GM18508 (cell line): ENCODE measurements at regions not wholly inside any gene's neighbourhood (a gene's known extent, or its start where the extent isn't known, plus 50 kb on each side); places are given as distances from the start of the nearest gene placed in this dataset.
"Not testable (repeated sequence)": the region's sequence is repeated elsewhere in the genome, so short reads cannot be mapped to it uniquely, and the experiment has no call there.

Source experiments
- ATAC-seq: cut with Tn5 transposase; IDR thresholded peaks from one replicate; pipeline ENCODE4 v1.9.1; 2021; ENCODE audit warnings: moderate number of reproducible peaks; ENCODE audit not compliant: insufficient read depth, unreplicated experiment

DNA sequence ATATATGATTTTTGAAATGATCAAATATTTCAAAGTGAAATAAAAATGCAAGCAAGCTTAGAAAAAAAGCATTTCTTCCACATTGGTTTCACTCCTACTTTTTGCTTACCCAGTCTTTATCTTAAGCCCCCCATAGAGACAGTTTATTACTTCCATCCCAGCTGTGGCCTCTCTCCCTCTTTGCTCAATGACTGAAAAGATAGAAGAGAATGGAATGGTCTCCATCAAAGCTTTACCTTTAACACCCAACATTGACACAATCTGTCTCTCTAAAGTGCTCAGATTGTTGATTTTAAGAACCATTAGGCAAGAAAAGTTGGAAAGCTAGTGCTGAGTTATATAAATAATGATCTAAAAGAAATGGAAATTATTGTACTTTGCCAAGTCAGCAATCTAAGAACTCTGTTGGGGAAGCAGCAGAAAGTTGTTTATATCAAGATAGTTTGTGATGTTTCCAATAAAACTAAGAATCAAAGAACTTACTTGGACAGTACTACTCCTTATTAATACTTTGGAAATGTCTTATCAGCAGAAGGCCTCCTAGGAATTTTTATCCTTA, 277.5 kb upstream of the NREP start:
- no peak for ATAC-seq

DNA sequence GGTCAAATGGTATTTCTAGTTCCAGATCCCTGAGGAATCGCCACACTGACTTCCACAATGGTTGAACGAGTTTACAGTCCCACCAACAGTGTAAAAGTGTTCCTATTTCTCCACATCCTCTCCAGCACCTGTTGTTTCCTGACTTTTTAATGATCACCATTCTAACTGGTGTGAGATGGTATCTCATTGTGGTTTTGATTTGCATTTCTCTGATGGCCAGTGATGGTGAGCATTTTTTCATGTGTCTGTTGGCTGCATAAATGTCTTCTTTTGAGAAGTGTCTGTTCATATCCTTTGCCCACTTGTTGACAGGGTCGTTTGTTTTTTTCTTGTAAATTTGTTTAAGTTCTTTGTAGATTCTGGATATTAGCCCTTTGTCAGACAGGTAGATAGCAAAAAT, 269.9 kb upstream of the NREP start:
- ATAC-seq: not testable (repeated sequence)

DNA sequence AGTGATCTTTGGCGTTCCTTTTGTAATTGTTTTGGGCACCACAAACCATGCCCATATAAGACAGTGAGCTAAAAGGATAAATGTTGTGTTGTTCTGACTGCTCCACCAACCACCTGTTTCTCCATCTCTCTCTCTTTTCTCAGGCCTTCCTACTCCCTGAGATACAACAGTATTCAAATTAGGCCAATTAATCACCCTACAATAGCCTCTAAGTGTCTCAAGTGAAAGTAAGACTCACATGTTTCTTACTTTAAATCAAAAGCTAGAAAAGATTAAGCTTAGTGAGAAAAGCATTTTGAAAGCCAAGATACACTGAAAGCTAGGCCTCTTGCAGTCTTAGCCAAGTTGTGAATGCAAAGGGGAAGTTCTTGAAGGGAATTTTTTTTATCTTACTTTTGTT, 268.8 kb upstream of the NREP start:
- ATAC-seq: no peak

GRCh38 chr5:112024769-112025168, 267.8 kb upstream of the NREP start:
- ATAC-seq: no peak

DNA sequence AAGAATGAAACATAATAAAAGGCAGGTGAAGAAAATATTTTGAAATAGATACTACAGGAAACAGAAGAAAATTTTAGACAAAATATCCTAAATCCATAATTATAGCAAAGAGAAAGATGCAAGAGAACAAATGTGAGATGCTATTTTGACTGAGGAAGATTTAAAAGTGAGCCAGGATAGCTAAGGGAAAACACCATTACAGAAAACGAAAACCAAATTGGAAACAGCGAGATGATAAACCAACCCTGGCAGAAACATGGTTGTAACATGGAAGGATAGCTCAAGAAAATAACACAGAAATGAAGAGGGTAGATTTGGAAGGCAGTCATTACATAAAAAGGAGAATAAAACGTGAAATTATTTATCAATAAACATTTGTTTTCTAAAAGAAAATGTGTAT, 267.2 kb upstream of the NREP start:
- ATAC-seq: no peak

DNA sequence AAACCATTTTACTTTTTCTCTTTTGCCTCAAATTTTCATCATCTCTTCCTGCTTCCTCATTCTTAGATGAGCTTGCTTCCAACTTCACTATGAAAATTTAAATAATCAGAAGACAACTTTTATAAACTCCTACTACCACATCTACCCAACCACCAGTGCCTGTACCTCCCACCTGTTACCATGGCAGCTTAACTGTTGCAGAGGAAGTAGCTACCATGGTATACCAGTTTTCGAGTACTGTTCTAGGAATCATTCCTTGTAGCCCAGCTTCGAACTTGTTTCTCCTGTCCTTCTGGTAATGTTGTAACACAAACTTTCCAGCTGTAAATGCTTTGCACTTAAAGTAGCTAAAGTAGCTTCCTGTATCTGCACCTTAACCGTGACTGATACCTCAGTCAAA, 266.8 kb upstream of the NREP start:
- ATAC-seq: no peak

DNA sequence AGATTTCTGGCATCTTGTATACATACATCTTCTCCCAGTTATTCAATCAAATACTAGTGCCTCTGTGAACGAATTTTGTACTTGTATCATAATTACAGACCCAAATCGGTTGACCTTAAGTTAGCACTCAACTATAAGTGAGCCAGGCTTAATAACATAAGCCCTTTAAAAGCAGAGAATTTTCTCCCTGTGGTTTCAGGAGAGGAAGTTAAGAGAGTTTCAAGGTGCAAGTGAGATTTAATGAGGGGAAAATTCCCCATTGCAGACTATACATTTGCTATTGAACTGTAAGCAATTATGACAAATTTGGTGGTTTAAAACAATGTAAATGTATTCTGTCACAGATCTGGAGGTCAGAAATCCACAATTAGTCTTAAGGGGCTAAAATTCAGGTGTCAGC, 261.9 kb upstream of the NREP start:
- no peak for ATAC-seq

GRCh38 chr5:112016980-112017379, 260.0 kb upstream of the NREP start:
- ATAC-seq: no peak

DNA sequence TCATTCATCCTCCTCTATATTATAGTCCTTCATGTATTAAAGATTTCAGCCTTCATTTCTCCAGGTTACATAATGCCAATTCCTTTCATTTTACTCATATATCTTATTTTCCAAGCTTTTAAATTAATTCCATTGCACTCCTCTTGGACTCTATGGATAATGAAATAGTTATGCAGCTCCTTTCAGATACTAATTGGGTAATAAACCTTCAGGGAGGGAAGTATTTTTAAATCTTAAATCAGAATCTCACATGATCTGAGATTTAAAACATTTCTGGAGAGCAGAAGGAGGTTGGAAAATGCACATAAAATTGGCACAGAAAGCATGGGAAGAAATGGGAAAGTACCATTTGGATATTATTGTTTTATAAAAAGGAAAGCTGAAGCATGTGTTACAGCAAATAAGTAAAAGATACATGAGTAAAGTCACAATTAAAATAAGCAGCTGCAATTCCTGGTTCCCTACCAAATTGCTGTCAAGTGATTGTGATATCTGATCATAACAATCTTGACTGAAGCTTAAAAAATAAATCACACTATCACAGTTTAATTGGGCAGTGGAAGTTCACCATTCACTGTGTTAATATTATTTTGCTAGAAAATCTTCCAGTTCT, 257.9 kb upstream of the NREP start:
- no peak for ATAC-seq

DNA sequence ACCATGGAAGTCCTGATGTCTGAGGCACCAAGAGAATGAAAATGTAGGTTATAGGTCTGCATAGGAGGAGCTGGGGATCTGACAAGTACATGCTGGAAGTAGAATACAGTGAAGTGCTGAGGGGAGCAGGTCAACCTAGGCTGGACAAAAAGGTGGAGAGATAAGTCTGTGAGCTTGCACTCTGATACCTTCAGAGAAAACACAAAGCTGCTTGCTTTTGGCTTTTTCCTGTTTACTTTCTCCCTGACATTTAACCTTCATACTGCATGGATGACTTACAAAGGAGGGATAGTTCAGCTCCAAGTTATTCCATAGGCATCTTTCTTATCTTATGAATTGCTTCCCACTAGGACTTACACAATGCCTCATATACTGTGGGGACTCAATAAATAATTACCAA, 256.7 kb upstream of the NREP start:
- no peak for ATAC-seq

DNA sequence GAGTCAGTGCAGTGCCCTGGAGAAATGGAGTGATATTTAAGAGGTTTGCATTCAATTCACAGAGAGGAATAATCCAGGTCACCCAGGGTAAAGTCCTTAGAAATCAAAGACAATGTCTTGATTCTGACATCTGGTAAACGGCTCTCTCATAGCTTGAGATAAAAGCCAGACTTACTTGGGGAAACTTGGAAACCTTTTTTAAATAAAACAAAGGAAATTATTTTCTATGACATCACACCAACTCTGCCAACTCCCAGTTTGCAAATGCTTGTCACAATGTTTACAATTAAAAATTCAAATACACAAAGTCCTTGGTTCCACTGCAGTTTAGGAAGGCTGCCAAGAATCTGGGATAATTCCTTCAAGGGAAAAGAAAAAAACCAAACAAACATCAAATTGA, 255.1 kb upstream of the NREP start:
- no peak for ATAC-seq

GRCh38 chr5:112010475-112010874, 253.5 kb upstream of the NREP start:
- no peak for ATAC-seq

GRCh38 chr5:112006721-112007120, 249.7 kb upstream of the NREP start:
- ATAC-seq: no peak

DNA sequence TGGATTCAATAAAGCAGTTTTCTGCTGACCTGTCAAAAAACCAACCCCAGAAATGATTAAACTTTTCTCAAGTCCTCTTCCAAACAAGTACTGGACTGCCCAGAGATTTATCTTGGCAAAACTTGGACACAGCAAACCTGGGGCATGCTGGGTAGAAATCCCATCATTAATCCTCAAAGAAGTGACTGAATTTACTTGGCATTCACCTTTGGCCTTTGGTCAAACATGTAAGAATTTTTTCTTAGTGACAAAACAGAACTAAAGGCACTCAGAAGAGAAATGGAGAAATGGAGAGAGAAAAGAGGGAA, 248.6 kb upstream of the NREP start:
- ATAC-seq: no peak

GRCh38 chr5:112004867-112005622, 248.1 kb upstream of the NREP start:
- ATAC-seq: peak; percentile 83

- ATAC-seq: no peak
These were observed 245.4 kb upstream of the NREP start for GRCh38 chr5:112002376-112002775.

DNA sequence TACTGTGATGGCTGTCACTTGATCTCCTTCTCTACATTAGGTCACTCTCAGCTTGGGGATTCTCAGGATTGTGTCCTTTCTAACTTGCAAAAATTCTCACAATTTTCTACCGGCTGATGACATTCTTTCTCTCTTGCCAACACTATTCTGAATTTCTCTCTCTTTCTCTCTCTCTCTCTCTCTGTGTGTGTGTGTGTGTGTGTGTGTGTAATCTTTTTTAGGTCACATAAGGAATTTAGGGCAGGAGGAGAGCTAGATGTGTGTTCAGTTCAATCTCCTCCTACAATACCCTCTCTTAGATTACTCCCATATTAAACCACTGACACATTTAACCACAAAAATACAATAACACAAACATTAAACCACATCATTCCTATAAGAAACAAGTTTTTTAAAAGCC, 242.3 kb upstream of the NREP start:
- ATAC-seq: no peak

- no peak for ATAC-seq
These were observed 241.9 kb upstream of the NREP start for GRCh38 chr5:111998871-111999270.

DNA sequence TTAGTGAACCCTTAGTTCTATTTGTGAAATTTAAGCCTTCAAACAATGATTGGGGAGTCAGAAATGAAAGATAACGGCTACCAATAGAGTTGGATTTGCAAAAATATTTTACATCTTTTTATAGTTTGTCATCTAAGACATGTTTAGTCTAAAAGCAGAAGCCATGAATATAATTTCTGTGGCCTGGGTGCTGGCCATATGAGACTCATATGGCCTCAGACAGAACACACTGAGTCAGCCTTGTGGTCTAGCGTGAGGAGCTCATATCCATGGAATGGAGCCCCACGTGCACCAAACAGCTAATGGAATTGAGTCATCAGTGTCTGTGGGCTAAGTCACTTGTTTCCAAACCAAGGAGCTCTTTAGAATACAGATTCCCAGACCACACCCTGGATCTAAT, 240.7 kb upstream of the NREP start:
- no peak for ATAC-seq

GRCh38 chr5:111997308-111997707, 240.3 kb upstream of the NREP start:
- ATAC-seq: no peak

DNA sequence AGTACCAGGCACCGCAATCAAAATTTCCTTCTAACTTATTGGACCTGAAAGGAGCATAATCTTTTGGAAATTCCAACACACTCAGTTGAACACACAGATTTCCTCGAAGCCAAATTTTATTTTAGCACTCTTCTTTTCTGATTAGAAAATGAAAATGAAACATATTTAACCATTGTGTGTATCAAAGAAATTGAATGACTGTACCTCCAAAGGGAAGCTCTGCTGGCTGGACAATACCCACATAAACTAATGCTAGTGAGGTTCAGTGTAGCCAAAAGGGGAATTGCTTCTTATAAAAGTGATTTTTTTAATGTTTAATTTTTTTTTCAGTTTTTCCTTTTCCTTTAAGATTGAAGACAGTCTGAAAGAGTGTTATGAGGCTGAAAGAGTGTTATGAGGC, 239.6 kb upstream of the NREP start:
- no peak for ATAC-seq

DNA sequence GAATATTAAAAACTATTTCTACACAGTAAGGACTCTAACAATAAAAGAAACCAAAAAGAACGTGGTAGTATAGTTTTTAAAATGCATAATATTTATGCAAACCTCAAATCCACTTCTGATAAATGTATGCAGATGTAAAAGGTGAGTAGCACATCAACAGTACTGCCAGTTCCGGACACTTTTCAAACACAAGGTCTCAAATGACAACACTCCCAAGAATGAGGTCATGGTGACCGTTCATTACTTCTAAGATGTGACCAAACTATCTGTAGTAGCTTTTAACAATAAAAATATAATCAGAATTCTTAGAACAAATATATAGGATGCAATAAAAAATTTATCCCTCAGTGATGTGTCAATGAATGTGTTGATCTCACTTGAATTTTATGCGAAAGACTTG, 238.7 kb upstream of the NREP start:
- no peak for ATAC-seq
